ENCODE measurements at regions not wholly inside any gene's neighbourhood (a gene's known extent, or its start where the extent isn't known, plus 50 kb on each side); places are given as distances from the start of the nearest gene placed in this dataset.

GRCh38 chr1:64325856-64326255 lies 122.4 kb downstream of the UBE2U start:
- no peak overlapping the region for H3K27ac ChIP-seq
- no peaks in the 10 kb centered on the region for H3K36me3 ChIP-seq
- no peaks in the 10 kb centered on the region for H3K4me1 ChIP-seq
- ATAC-seq, result no peak
- intact Hi-C loops (cut with DNase I), result no loop called here
- no peak for TF ChIP-seq CTCF (IDR thresholded peaks at IDR 0.05)
- no peak for DNase-seq
- H3K27me3 ChIP-seq, result no peaks in the 10 kb centered on the region
- no peak overlapping the region for H3K4me3 ChIP-seq
- no peaks in the 10 kb centered on the region for H3K9me3 ChIP-seq

GRCh38 chr1:64327119-64327518 lies 123.7 kb downstream of the UBE2U start:
- H3K27ac ChIP-seq, result no peak overlapping the region
- DNase-seq (no peak), ATAC-seq (no peak)
- no peak overlapping the region for H3K4me3 ChIP-seq
- no peaks in the 10 kb centered on the region for H3K4me1 ChIP-seq
- no peaks in the 10 kb centered on the region for H3K36me3 ChIP-seq
- no peaks in the 10 kb centered on the region for H3K9me3 ChIP-seq
- TF ChIP-seq CTCF (IDR thresholded peaks at IDR 0.05), result no peak
- intact Hi-C loops (cut with DNase I), result no loop called here
- no peaks in the 10 kb centered on the region for H3K27me3 ChIP-seq

- Histone ChIP-seq H3K27me3 (no peaks in the 10 kb centered on the region), H3K4me3 (no peak overlapping the region), H3K9me3 (no peaks in the 10 kb centered on the region), H3K4me1 (no peaks in the 10 kb centered on the region), H3K27ac (no peak overlapping the region), H3K36me3 (no peaks in the 10 kb centered on the region)
- no peak for TF ChIP-seq CTCF (IDR thresholded peaks at IDR 0.05)
- intact Hi-C loops (cut with DNase I), result no loop called here
- no peak for ATAC-seq
- no peak for DNase-seq
These were observed 124.8 kb downstream of the UBE2U start for GRCh38 chr1:64328193-64328592.

GRCh38 chr1:64330839-64331238 lies 127.4 kb downstream of the UBE2U start:
- H3K27ac ChIP-seq, result no peak overlapping the region
- H3K36me3 ChIP-seq, result no peaks in the 10 kb centered on the region
- H3K4me3 ChIP-seq, result no peak overlapping the region
- ATAC-seq (no peak), DNase-seq (no peak)
- H3K27me3 ChIP-seq, result no peaks in the 10 kb centered on the region
- no peaks in the 10 kb centered on the region for H3K9me3 ChIP-seq
- no peaks in the 10 kb centered on the region for H3K4me1 ChIP-seq
- intact Hi-C loops (cut with DNase I), result no loop called here
- no peak for TF ChIP-seq CTCF (IDR thresholded peaks at IDR 0.05)

- ATAC-seq (no peak), DNase-seq (no peak)
- no peak overlapping the region for H3K27ac ChIP-seq
- no peak for TF ChIP-seq CTCF (IDR thresholded peaks at IDR 0.05)
- H3K4me1 ChIP-seq, result no peaks in the 10 kb centered on the region
- intact Hi-C loops (cut with DNase I), result no loop called here
- H3K9me3 ChIP-seq, result no peaks in the 10 kb centered on the region
- no peaks in the 10 kb centered on the region for H3K27me3 ChIP-seq
- no peak overlapping the region for H3K4me3 ChIP-seq
- no peaks in the 10 kb centered on the region for H3K36me3 ChIP-seq
These were observed 132.2 kb downstream of the UBE2U start for GRCh38 chr1:64335636-64336035.

- no peak for ATAC-seq
- intact Hi-C loops (cut with DNase I), result no loop called here
- TF ChIP-seq CTCF (IDR thresholded peaks at IDR 0.05), result no peak
These were observed 132.5 kb upstream of the CACHD1 start for GRCh38 chr1:64337475-64337874.

More at GRCh38 chr1:64337475-64337874, 132.5 kb upstream of the CACHD1 start:
- DNase-seq, result no peak
- Histone ChIP-seq H3K4me3 (no peak overlapping the region), H3K4me1 (no peaks in the 10 kb centered on the region), H3K36me3 (no peaks in the 10 kb centered on the region), H3K9me3 (no peaks in the 10 kb centered on the region), H3K27ac (no peak overlapping the region), H3K27me3 (no peaks in the 10 kb centered on the region)

Measured in upper lobe of right lung (tissue), 1 donor.